ENCODE measurements at regions not wholly inside any gene's neighbourhood (a gene's known extent, or its start where the extent isn't known, plus 50 kb on each side); places are given as distances from the start of the nearest gene placed in this dataset.

DNA sequence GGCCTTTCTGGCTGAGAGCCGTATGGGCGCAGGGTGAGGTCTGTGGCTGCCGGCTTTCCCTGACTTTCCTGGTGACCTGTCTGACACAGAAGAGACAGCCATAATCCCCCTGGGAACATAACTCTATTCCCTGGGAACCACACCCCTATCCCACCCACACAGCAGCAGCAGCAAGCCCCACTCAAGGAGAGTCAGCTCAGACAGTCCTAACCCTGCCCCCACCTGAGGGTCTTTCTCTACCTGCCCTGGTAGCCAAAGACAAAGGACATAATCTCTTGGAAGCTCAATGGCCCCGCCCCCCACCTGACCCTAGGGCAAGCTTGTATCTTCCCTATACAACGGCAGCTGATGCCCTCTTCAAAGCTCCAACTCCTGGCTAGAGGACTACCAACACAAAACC is 74.6 kb downstream of the PABPC4L start:
- CTCF ChIA-PET = no interaction called here
- no TSS peak for BruUV-seq (replicated peaks)
- TF ChIP-seq POLR2AphosphoS5 (IDR thresholded peaks at IDR 0.05; ENCODE audit: low read depth, low read length) = no peak
- TF ChIP-seq, protein P1, sequence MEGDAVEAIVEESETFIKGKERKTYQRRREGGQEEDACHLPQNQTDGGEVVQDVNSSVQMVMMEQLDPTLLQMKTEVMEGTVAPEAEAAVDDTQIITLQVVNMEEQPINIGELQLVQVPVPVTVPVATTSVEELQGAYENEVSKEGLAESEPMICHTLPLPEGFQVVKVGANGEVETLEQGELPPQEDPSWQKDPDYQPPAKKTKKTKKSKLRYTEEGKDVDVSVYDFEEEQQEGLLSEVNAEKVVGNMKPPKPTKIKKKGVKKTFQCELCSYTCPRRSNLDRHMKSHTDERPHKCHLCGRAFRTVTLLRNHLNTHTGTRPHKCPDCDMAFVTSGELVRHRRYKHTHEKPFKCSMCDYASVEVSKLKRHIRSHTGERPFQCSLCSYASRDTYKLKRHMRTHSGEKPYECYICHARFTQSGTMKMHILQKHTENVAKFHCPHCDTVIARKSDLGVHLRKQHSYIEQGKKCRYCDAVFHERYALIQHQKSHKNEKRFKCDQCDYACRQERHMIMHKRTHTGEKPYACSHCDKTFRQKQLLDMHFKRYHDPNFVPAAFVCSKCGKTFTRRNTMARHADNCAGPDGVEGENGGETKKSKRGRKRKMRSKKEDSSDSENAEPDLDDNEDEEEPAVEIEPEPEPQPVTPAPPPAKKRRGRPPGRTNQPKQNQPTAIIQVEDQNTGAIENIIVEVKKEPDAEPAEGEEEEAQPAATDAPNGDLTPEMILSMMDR (IDR thresholded peaks at IDR 0.05) = no peak
- no peak for TF ChIP-seq TCF7L2 (IDR thresholded peaks at IDR 0.05; ENCODE audit: low read depth, low read length)
- TF ChIP-seq, protein P2, sequence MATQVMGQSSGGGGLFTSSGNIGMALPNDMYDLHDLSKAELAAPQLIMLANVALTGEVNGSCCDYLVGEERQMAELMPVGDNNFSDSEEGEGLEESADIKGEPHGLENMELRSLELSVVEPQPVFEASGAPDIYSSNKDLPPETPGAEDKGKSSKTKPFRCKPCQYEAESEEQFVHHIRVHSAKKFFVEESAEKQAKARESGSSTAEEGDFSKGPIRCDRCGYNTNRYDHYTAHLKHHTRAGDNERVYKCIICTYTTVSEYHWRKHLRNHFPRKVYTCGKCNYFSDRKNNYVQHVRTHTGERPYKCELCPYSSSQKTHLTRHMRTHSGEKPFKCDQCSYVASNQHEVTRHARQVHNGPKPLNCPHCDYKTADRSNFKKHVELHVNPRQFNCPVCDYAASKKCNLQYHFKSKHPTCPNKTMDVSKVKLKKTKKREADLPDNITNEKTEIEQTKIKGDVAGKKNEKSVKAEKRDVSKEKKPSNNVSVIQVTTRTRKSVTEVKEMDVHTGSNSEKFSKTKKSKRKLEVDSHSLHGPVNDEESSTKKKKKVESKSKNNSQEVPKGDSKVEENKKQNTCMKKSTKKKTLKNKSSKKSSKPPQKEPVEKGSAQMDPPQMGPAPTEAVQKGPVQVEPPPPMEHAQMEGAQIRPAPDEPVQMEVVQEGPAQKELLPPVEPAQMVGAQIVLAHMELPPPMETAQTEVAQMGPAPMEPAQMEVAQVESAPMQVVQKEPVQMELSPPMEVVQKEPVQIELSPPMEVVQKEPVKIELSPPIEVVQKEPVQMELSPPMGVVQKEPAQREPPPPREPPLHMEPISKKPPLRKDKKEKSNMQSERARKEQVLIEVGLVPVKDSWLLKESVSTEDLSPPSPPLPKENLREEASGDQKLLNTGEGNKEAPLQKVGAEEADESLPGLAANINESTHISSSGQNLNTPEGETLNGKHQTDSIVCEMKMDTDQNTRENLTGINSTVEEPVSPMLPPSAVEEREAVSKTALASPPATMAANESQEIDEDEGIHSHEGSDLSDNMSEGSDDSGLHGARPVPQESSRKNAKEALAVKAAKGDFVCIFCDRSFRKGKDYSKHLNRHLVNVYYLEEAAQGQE (IDR thresholded peaks at IDR 0.05; ENCODE audit: insufficient read depth in 1 of 2, low read depth in 2 of 2, low read length in 1 of 2) = no peak
- no peak for TF ChIP-seq SIN3A (IDR thresholded peaks at IDR 0.05; ENCODE audit: borderline replicate concordance, insufficient read depth, low read depth, low read length)
- in situ Hi-C loops (cut with HindIII; ENCODE audit: low pct_unique_long_range_greater_than_20kb, low sequenced_read_pairs) (no loop called here), intact Hi-C loops (cut with micrococcal nuclease; ENCODE audit: unreplicated experiment) (no loop called here)
- ATAC-seq (no peak), DNase-seq (ENCODE audit: low read depth, low spot score) (no peak)
- POLR2A ChIA-PET = no interaction called here
- H3K9me3 ChIP-seq (ENCODE audit: control insufficient read depth, insufficient read depth, low read depth, low read length) = no peaks in the 10 kb centered on the region
- no peaks in the 10 kb centered on the region for H3K36me3 ChIP-seq (ENCODE audit: control insufficient read depth, insufficient read depth, low read length)
- no peaks in the 10 kb centered on the region for H3K4me1 ChIP-seq (ENCODE audit: control insufficient read depth, insufficient read depth, low read length)
- no peak overlapping the region for H3K4me3 ChIP-seq (ENCODE audit: low read depth in 2 of 2, low read length in 2 of 2)
- H3K27me3 ChIP-seq (ENCODE audit: control insufficient read depth, insufficient read depth, low read length) = no peaks in the 10 kb centered on the region
- H3K27ac ChIP-seq (ENCODE audit: low read length) = no peak overlapping the region

DNA sequence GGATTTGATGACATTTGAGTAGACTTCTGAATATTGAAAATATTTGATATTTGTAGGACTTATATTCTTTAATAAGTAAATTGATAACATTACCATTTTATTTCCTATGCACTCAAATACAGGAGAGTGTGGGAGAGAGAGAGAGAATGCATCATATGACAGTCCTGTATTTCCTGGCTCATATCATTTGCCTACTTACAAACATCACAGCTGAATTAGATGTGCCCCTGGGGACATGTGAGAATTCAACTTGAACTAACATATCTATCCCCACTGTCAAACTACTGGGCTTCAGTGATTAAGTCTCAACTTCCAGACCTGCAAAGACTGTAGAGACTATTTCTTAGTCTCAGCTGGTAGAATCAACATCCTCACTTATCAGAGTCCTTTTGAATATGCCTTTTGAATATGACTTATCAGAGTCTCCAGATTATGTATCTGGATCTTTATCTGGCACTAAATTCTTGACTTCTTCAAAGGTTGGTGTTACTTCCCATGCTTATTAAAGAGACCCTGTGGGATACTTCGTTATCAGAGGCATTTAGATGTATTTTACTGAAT is 75.5 kb downstream of the PABPC4L start:
- intact Hi-C loops (cut with micrococcal nuclease; ENCODE audit: unreplicated experiment) = no loop called here
- no peak overlapping the region for H3K27ac ChIP-seq (ENCODE audit: low read length)
- ATAC-seq (no peak), DNase-seq (ENCODE audit: low read depth, low spot score) (no peak)
- no peaks in the 10 kb centered on the region for H3K27me3 ChIP-seq (ENCODE audit: control insufficient read depth, insufficient read depth, low read length)
- POLR2A ChIA-PET = no interaction called here
- TF ChIP-seq TCF7L2 (IDR thresholded peaks at IDR 0.05; ENCODE audit: low read depth, low read length) (no peak), SIN3A (IDR thresholded peaks at IDR 0.05; ENCODE audit: borderline replicate concordance, insufficient read depth, low read depth, low read length) (no peak), POLR2AphosphoS5 (IDR thresholded peaks at IDR 0.05; ENCODE audit: low read depth, low read length) (no peak)
- TF ChIP-seq, protein P1 (IDR thresholded peaks at IDR 0.05) = no peak
- TF ChIP-seq, protein P2 (IDR thresholded peaks at IDR 0.05; ENCODE audit: insufficient read depth in 1 of 2, low read depth in 2 of 2, low read length in 1 of 2) = no peak
- BruUV-seq (replicated peaks) = no TSS peak
- no peaks in the 10 kb centered on the region for H3K9me3 ChIP-seq (ENCODE audit: control insufficient read depth, insufficient read depth, low read depth, low read length)
- H3K36me3 ChIP-seq (ENCODE audit: control insufficient read depth, insufficient read depth, low read length) = no peaks in the 10 kb centered on the region
- CTCF ChIA-PET = no interaction called here
- H3K4me3 ChIP-seq (ENCODE audit: low read depth in 2 of 2, low read length in 2 of 2) = no peak overlapping the region
- no peaks in the 10 kb centered on the region for H3K4me1 ChIP-seq (ENCODE audit: control insufficient read depth, insufficient read depth, low read length)
- in situ Hi-C loops (cut with HindIII; ENCODE audit: low pct_unique_long_range_greater_than_20kb, low sequenced_read_pairs) = no loop called here

Data from Panc1 (cell line).